SJCRH30 (cell line): ENCODE measurements at regions not wholly inside any gene's neighbourhood (a gene's known extent, or its start where the extent isn't known, plus 50 kb on each side); places are given as distances from the start of the nearest gene placed in this dataset.

Source experiments
- DNase-seq, 2 experiments: peaks; one replicate each; pipeline ENCODE4 v3.0.0-alpha.2; 2015 to 2020
- H3K27ac ChIP-seq: fragments of 250-450 bp; sonication (Bioruptor Pico); 2 replicates; pipeline ENCODE4 v1.5.1; 2020; ENCODE audit warnings: mild to moderate bottlenecking, moderate library complexity
- H3K27me3 ChIP-seq: fragments of 250-450 bp; sonication (Bioruptor Pico); 2 replicates; pipeline ENCODE4 v1.5.1; 2020; ENCODE audit warnings: mild to moderate bottlenecking, moderate library complexity
- H3K36me3 ChIP-seq: fragments of 250-450 bp; sonication (Bioruptor Pico); 2 replicates; pipeline ENCODE4 v1.5.1; 2020; ENCODE audit warnings: mild to moderate bottlenecking, moderate library complexity
- H3K4me1 ChIP-seq: fragments of 250-450 bp; sonication (Bioruptor Pico); 2 replicates; pipeline ENCODE4 v1.5.1; 2020; ENCODE audit warnings: mild to moderate bottlenecking, moderate library complexity
- H3K4me3 ChIP-seq: fragments of 250-450 bp; sonication (Bioruptor Pico); 2 replicates; pipeline ENCODE4 v1.5.1; 2020; ENCODE audit warnings: mild to moderate bottlenecking, moderate library complexity
- H3K9me3 ChIP-seq: fragments of 250-450 bp; sonication (Bioruptor Pico); replicated peaks from 2 replicates; pipeline ENCODE4 v1.5.1; 2020; ENCODE audit warnings: mild to moderate bottlenecking, moderate library complexity

GRCh38 chr1:102627145-102627544 is 481.2 kb downstream of the COL11A1 start:
- H3K27me3 ChIP-seq, result no peaks in the 10 kb centered on the region
- H3K36me3 ChIP-seq, result no peaks in the 10 kb centered on the region
- no peak for DNase-seq
- H3K27ac ChIP-seq, result no peak overlapping the region
- no peaks in the 10 kb centered on the region for H3K4me1 ChIP-seq
- no peaks in the 10 kb centered on the region for H3K9me3 ChIP-seq
- no peak overlapping the region for H3K4me3 ChIP-seq

GRCh38 chr1:102615896-102616295 is 492.4 kb downstream of the COL11A1 start:
- Histone ChIP-seq H3K4me1 (no peaks in the 10 kb centered on the region), H3K27me3 (no peaks in the 10 kb centered on the region), H3K36me3 (no peaks in the 10 kb centered on the region), H3K4me3 (no peak overlapping the region), H3K9me3 (no peaks in the 10 kb centered on the region), H3K27ac (no peak overlapping the region)
- DNase-seq, result no peak

GRCh38 chr1:102595106-102595505 is 513.2 kb downstream of the COL11A1 start:
- Histone ChIP-seq H3K27me3 (no peaks in the 10 kb centered on the region), H3K9me3 (no peaks in the 10 kb centered on the region), H3K27ac (no peak overlapping the region), H3K4me3 (no peak overlapping the region), H3K36me3 (no peaks in the 10 kb centered on the region), H3K4me1 (no peaks in the 10 kb centered on the region)
- DNase-seq, result no peak

- H3K4me1 ChIP-seq, result no peaks in the 10 kb centered on the region
- no peaks in the 10 kb centered on the region for H3K9me3 ChIP-seq
- no peaks in the 10 kb centered on the region for H3K36me3 ChIP-seq
- no peak overlapping the region for H3K4me3 ChIP-seq
- DNase-seq, result no peak
- no peak overlapping the region for H3K27ac ChIP-seq
- H3K27me3 ChIP-seq, result no peaks in the 10 kb centered on the region
These were observed 515.0 kb downstream of the COL11A1 start for GRCh38 chr1:102593276-102593675.

GRCh38 chr1:102588536-102588935 is 519.8 kb downstream of the COL11A1 start:
- no peaks in the 10 kb centered on the region for H3K9me3 ChIP-seq
- peak in 1 of 2 experiments; percentile 5 for DNase-seq
- no peak overlapping the region for H3K27ac ChIP-seq
- no peaks in the 10 kb centered on the region for H3K27me3 ChIP-seq
- no peaks in the 10 kb centered on the region for H3K36me3 ChIP-seq
- H3K4me1 ChIP-seq, result no peaks in the 10 kb centered on the region
- H3K4me3 ChIP-seq, result no peak overlapping the region

GRCh38 chr1:102586022-102586421 is 522.3 kb downstream of the COL11A1 start:
- no peaks in the 10 kb centered on the region for H3K36me3 ChIP-seq
- H3K27me3 ChIP-seq, result no peaks in the 10 kb centered on the region
- no peaks in the 10 kb centered on the region for H3K4me1 ChIP-seq
- no peak overlapping the region for H3K27ac ChIP-seq
- H3K9me3 ChIP-seq, result no peaks in the 10 kb centered on the region
- no peak for DNase-seq
- H3K4me3 ChIP-seq, result no peak overlapping the region

GRCh38 chr1:102580806-102581205 is 527.5 kb downstream of the COL11A1 start:
- Histone ChIP-seq H3K27ac (no peak overlapping the region), H3K4me1 (no peaks in the 10 kb centered on the region), H3K27me3 (no peaks in the 10 kb centered on the region), H3K9me3 (no peaks in the 10 kb centered on the region), H3K4me3 (no peak overlapping the region), H3K36me3 (no peaks in the 10 kb centered on the region)
- no peak for DNase-seq

- no peaks in the 10 kb centered on the region for H3K27me3 ChIP-seq
- H3K36me3 ChIP-seq, result no peaks in the 10 kb centered on the region
- H3K4me3 ChIP-seq, result no peak overlapping the region
- no peaks in the 10 kb centered on the region for H3K4me1 ChIP-seq
- no peak overlapping the region for H3K27ac ChIP-seq
- no peak for DNase-seq
- H3K9me3 ChIP-seq, result no peaks in the 10 kb centered on the region
These were observed 529.5 kb downstream of the COL11A1 start for GRCh38 chr1:102578804-102579203.

GRCh38 chr1:102572637-102573036 is 535.7 kb downstream of the COL11A1 start:
- no peaks in the 10 kb centered on the region for H3K36me3 ChIP-seq
- H3K27me3 ChIP-seq, result no peaks in the 10 kb centered on the region
- no peak for DNase-seq
- no peak overlapping the region for H3K27ac ChIP-seq
- H3K4me1 ChIP-seq, result no peaks in the 10 kb centered on the region
- no peaks in the 10 kb centered on the region for H3K9me3 ChIP-seq
- H3K4me3 ChIP-seq, result no peak overlapping the region

GRCh38 chr1:102566182-102566581 is 542.1 kb downstream of the COL11A1 start:
- Histone ChIP-seq H3K4me1 (no peaks in the 10 kb centered on the region), H3K4me3 (no peak overlapping the region), H3K36me3 (no peaks in the 10 kb centered on the region), H3K27me3 (no peaks in the 10 kb centered on the region), H3K9me3 (no peaks in the 10 kb centered on the region), H3K27ac (no peak overlapping the region)
- no peak for DNase-seq

GRCh38 chr1:102562380-102562779 is 545.9 kb downstream of the COL11A1 start:
- DNase-seq, result no peak
- Histone ChIP-seq H3K4me3 (no peak overlapping the region), H3K9me3 (no peaks in the 10 kb centered on the region), H3K27me3 (no peaks in the 10 kb centered on the region), H3K4me1 (no peaks in the 10 kb centered on the region), H3K27ac (no peak overlapping the region), H3K36me3 (no peaks in the 10 kb centered on the region)

- H3K9me3 ChIP-seq, result no peaks in the 10 kb centered on the region
- H3K27me3 ChIP-seq, result no peaks in the 10 kb centered on the region
These were observed 554.1 kb upstream of the OLFM3 start for GRCh38 chr1:102550729-102551384.

GRCh38 chr1:102546251-102546650 is 549.5 kb upstream of the OLFM3 start:
- DNase-seq, result no peak
- H3K4me3 ChIP-seq, result no peak overlapping the region
- no peaks in the 10 kb centered on the region for H3K4me1 ChIP-seq
- H3K27me3 ChIP-seq, result no peaks in the 10 kb centered on the region
- H3K9me3 ChIP-seq, result no peaks in the 10 kb centered on the region
- H3K36me3 ChIP-seq, result no peaks in the 10 kb centered on the region
- H3K27ac ChIP-seq, result no peak overlapping the region

More at GRCh38 chr1:102550729-102551384, 554.1 kb upstream of the OLFM3 start:
- Histone ChIP-seq H3K27ac (no peak overlapping the region), H3K4me1 (no peaks in the 10 kb centered on the region), H3K4me3 (no peak overlapping the region), H3K36me3 (no peaks in the 10 kb centered on the region)
- DNase-seq, result peak; percentile 43 to 58

GRCh38 chr1:102535829-102536505 is 539.2 kb upstream of the OLFM3 start:
- H3K4me3 ChIP-seq, result no peak overlapping the region
- H3K9me3 ChIP-seq, result no peaks in the 10 kb centered on the region
- no peak for DNase-seq
- H3K27ac ChIP-seq, result no peak overlapping the region
- H3K4me1 ChIP-seq, result no peaks in the 10 kb centered on the region
- no peaks in the 10 kb centered on the region for H3K36me3 ChIP-seq
- H3K27me3 ChIP-seq, result no peaks in the 10 kb centered on the region

GRCh38 chr1:102531036-102531435 is 534.3 kb upstream of the OLFM3 start:
- Histone ChIP-seq H3K4me1 (no peaks in the 10 kb centered on the region), H3K27ac (no peak overlapping the region), H3K27me3 (no peaks in the 10 kb centered on the region), H3K9me3 (no peaks in the 10 kb centered on the region), H3K36me3 (no peaks in the 10 kb centered on the region), H3K4me3 (no peak overlapping the region)
- no peak for DNase-seq

- Histone ChIP-seq H3K4me1 (no peaks in the 10 kb centered on the region), H3K9me3 (no peaks in the 10 kb centered on the region), H3K36me3 (no peaks in the 10 kb centered on the region), H3K27ac (no peak overlapping the region), H3K4me3 (no peak overlapping the region), H3K27me3 (no peaks in the 10 kb centered on the region)
- no peak for DNase-seq
These were observed 532.7 kb upstream of the OLFM3 start for GRCh38 chr1:102529446-102529845.
